Erythroblast (primary cell): ENCODE measurements at regions not wholly inside any gene's neighbourhood (a gene's known extent, or its start where the extent isn't known, plus 50 kb on each side); places are given as distances from the start of the nearest gene placed in this dataset.

Source experiments
- GATA1 ChIP-seq: IDR thresholded peaks from 2 replicates; pipeline ENCODE4 v1.6.1; 2011; ENCODE audit warnings: low read depth, mild to moderate bottlenecking, control low read depth, low read length, moderate library complexity
- POLR2A ChIP-seq: IDR thresholded peaks from 2 replicates; pipeline ENCODE4 v1.6.1; 2011; ENCODE audit warnings: mild to moderate bottlenecking, low read length

- TF ChIP-seq POLR2A (no peak), GATA1 (no peak)
Observed at GRCh38 chr7:131927770-131928423, 371.5 kb upstream of the PODXL start.
